Neural crest cell (in vitro differentiated cells): ENCODE measurements at regions not wholly inside any gene's neighbourhood (a gene's known extent, or its start where the extent isn't known, plus 50 kb on each side); places are given as distances from the start of the nearest gene placed in this dataset.

Experiments used
- DNase-seq: peaks from one replicate; pipeline ENCODE4 v3.0.0; 2021; ENCODE audit warnings: low read depth, mixed read lengths, low spot score
- H3K27ac Mint-ChIP-seq: one replicate; pipeline ENCODE4 v1.8.0; 2021; ENCODE audit warnings: mild to moderate bottlenecking, mixed read lengths; ENCODE audit not compliant: unreplicated experiment
- H3K27me3 Mint-ChIP-seq: 2 replicates; pipeline ENCODE4 v1.8.0; 2021; ENCODE audit warnings: low read depth, mild to moderate bottlenecking, mixed read lengths
- H3K36me3 Mint-ChIP-seq: 2 replicates; pipeline ENCODE4 v1.8.0; 2021; ENCODE audit warnings: low read depth, mild to moderate bottlenecking, mixed read lengths
- H3K4me1 Mint-ChIP-seq: 2 replicates; pipeline ENCODE4 v1.8.0; 2021; ENCODE audit warnings: mixed read lengths
- H3K4me3 Mint-ChIP-seq: one replicate; pipeline ENCODE4 v1.8.0; 2021; ENCODE audit warnings: mild to moderate bottlenecking, mixed read lengths
- H3K9me3 Mint-ChIP-seq: 2 replicates; pipeline ENCODE4 v1.8.0; 2021; ENCODE audit warnings: mixed read lengths
- TF ChIP-seq, protein P1 (sequence below): fragments of 200-600 bp; sonication (generic); conservative IDR thresholded peaks from 2 replicates; pipeline ENCODE4 v1.5.0; 2021; ENCODE audit warnings: antibody characterized with exemption, mild to moderate bottlenecking

DNA sequence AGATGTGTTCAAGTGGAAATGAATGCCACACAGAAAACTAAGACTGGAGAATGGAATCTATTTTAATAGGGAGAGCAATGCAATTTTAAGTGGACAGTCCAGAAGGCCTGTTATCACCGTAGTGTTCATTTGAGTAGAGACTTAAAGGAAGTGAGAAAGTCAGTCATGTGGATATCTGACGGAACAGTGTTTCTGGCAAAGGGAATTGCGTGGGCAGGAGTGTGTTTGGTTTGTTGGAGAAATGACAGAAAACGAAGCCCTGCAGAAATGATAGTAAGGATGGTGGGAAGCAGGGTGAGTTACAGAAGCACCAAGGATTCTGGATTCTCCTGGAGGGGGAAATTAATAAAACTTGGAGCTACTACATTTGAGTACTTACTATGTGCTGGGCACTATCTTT lies 776.6 kb downstream of the MED13L start:
- TF ChIP-seq, protein P1, sequence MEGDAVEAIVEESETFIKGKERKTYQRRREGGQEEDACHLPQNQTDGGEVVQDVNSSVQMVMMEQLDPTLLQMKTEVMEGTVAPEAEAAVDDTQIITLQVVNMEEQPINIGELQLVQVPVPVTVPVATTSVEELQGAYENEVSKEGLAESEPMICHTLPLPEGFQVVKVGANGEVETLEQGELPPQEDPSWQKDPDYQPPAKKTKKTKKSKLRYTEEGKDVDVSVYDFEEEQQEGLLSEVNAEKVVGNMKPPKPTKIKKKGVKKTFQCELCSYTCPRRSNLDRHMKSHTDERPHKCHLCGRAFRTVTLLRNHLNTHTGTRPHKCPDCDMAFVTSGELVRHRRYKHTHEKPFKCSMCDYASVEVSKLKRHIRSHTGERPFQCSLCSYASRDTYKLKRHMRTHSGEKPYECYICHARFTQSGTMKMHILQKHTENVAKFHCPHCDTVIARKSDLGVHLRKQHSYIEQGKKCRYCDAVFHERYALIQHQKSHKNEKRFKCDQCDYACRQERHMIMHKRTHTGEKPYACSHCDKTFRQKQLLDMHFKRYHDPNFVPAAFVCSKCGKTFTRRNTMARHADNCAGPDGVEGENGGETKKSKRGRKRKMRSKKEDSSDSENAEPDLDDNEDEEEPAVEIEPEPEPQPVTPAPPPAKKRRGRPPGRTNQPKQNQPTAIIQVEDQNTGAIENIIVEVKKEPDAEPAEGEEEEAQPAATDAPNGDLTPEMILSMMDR, result no peak
- DNase-seq, result no peak
- no peak overlapping the region for H3K4me3 Mint-ChIP-seq
- no peak overlapping the region for H3K27ac Mint-ChIP-seq
- peaks cover 2% of the 10 kb centered on the region for H3K9me3 Mint-ChIP-seq
- H3K36me3 Mint-ChIP-seq, result no peaks in the 10 kb centered on the region
- H3K27me3 Mint-ChIP-seq, result peaks cover 27% of the 10 kb centered on the region
- peaks cover 8% of the 10 kb centered on the region for H3K4me1 Mint-ChIP-seq

DNA sequence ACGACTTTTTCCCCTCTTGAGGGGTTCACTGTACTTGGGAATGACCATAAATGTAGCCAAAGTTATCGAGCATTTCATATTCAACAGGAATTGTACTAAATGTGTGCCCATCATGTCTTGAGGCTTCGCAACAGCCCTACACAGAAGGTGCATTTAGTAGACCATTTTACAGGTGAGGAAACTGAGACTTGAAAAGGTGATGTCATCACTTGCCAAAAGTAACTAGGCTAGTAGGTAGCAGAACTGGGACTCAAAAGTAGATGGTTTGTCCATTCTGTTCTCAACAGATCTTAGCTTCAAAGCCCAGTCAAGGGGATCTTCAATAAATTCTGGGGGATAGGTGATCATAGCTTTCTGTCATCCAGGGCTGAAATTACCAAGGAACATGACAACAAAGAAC lies 782.2 kb downstream of the MED13L start:
- TF ChIP-seq, protein P1, result no peak
- H3K4me1 Mint-ChIP-seq, result no peaks in the 10 kb centered on the region
- no peaks in the 10 kb centered on the region for H3K36me3 Mint-ChIP-seq
- no peak overlapping the region for H3K27ac Mint-ChIP-seq
- no peaks in the 10 kb centered on the region for H3K9me3 Mint-ChIP-seq
- peaks cover 18% of the 10 kb centered on the region for H3K27me3 Mint-ChIP-seq
- no peak for DNase-seq
- H3K4me3 Mint-ChIP-seq, result no peak overlapping the region

DNA sequence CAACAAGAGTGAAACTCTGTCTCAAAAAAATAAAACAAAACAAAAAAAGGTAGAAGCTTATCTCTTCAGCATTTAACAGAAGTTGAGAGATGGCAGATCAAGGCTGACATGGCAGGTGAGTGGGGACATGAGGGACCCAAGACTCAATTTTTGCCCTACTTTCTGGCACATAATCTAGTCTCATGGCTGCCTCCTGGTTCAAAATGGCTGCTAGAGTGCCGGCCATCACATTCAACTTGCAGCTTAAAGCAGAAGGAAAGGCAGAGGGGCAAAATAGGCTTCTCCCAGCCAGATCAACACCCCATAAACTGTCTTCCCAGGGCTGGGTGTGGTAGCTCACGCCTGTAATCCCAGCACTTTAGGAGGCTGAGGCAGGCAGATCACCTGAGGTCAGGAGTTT lies 784.9 kb downstream of the MED13L start:
- Mint-ChIP-seq H3K27me3 (peaks cover 31% of the 10 kb centered on the region), H3K9me3 (no peaks in the 10 kb centered on the region)
- TF ChIP-seq, protein P1, result no peak

DNA sequence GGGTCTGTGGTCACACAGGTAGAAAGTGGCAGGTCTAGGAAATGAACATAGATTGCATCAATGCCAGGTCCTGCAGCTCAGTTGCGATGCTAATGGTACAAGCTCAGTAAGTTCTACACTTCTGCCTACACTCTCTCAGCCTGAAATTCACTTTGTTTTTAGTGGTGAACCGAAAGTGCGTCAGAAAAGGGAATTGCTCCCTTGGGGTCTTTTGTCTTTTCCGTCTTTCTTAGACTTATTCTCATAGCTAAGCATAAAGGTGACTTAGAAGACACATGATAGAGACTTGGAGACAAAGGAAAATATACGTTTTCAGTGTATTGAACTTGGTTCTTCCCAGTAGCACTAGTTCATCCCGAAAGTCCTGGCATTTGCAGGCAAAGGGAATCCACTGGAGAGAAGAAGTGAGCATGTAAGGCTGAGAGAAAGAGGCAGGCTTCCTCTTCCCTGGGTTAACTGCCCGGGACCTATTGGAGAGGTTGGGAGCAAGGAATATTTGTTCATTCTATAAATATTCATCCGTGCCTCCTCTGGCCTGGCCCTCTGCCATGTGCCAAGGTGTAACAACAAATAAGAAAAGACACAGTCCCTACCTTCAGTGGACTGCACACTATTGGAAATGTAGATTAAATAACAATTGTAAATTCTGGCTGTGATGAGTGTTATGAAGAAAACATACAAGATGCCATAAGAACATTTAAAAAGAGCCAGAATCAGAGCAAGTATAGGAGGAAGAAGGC lies 785.8 kb downstream of the MED13L start:
- H3K4me3 Mint-ChIP-seq, result no peak overlapping the region
- H3K4me1 Mint-ChIP-seq, result peaks cover 2% of the 10 kb centered on the region
- H3K36me3 Mint-ChIP-seq, result no peaks in the 10 kb centered on the region
- H3K27ac Mint-ChIP-seq, result no peak overlapping the region
- TF ChIP-seq, protein P1, result no peak
- H3K9me3 Mint-ChIP-seq, result no peaks in the 10 kb centered on the region
- H3K27me3 Mint-ChIP-seq, result peaks cover 32% of the 10 kb centered on the region
- no peak for DNase-seq

More for the DNA sequence above, 784.9 kb downstream of the MED13L start:
- Mint-ChIP-seq H3K4me1 (no peaks in the 10 kb centered on the region), H3K4me3 (no peak overlapping the region), H3K27ac (no peak overlapping the region), H3K36me3 (no peaks in the 10 kb centered on the region)
- no peak for DNase-seq

DNA sequence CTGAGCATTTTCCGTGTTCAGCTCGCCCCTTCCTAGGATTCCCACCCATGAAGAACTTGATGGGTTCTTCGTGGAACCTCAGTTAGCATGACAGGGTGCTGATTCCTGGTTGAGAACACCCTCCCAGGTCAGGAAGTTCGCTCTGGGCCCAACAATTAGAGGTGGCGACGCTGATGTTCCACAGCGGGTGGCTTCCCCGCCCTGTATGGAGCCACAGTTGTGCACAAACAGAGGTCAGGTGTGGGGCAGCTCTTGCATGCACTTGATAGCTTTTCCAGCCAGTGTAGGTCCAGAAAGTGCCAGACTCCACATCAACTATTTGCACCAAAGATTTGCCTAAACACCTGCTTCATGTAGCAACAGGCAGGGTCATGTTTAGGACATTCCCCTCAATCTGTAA lies 788.2 kb downstream of the MED13L start:
- Mint-ChIP-seq H3K4me3 (no peak overlapping the region), H3K9me3 (peaks cover 4% of the 10 kb centered on the region), H3K27me3 (peaks cover 27% of the 10 kb centered on the region), H3K27ac (no peak overlapping the region), H3K4me1 (peaks cover 17% of the 10 kb centered on the region), H3K36me3 (peaks cover 3% of the 10 kb centered on the region)
- no peak for DNase-seq
- TF ChIP-seq, protein P1, result no peak
